Posterior vena cava (tissue), 2 donors: ENCODE measurements at regions not wholly inside any gene's neighbourhood (a gene's known extent, or its start where the extent isn't known, plus 50 kb on each side); places are given as distances from the start of the nearest gene placed in this dataset.
"Not testable (repeated sequence)": the region's sequence is repeated elsewhere in the genome, so short reads cannot be mapped to it uniquely, and the experiment has no call there.

ENCODE experiments used
- DNase-seq: peaks from one replicate; pipeline ENCODE4 v3.0.0-alpha.2; 2020; ENCODE audit warnings: low spot score
- intact Hi-C, 2 donors: fragments of 100-400 bp; cut with DNase I; formaldehyde crosslinking; loops; one replicate each; pipeline versions ENCODE4 v1.14.1 to v1.14.2; 2022 to 2023
- donor health status: DM: yes; HTN: yes; CAD: no.
- donor health status: DM: yes; HTN: yes; CAD: no.

GRCh38 chr5:33115467-33115866, 325.3 kb upstream of the TARS1 start:
- intact Hi-C loops: no loop called here
- DNase-seq: no peak

- intact Hi-C loops: no loop called here
- no peak for DNase-seq
Measured at GRCh38 chr5:33118761-33119415, 321.9 kb upstream of the TARS1 start.

- intact Hi-C loops: no loop called here
- DNase-seq: no peak
Measured at GRCh38 chr5:33120671-33121070, 320.1 kb upstream of the TARS1 start.

DNA sequence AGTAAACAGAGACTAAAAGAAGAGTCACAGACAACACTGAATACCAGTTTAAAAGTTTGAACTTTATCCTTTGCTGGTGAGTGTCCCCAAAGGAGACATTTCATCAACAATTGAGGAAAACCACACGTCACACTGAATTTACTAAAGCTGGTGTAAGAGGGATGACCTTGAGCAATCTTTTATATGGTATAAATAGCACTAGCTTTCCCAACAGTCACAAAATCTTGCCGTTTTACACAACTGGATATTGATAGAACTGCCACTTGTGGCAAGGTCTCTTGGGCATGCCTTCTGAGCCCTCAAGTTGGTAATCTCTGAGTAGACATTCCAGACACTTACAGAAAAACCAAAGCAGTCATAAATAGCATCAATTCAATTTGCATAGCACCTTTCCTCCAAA, 311.5 kb upstream of the TARS1 start:
- intact Hi-C loops: no loop called here
- DNase-seq: no peak

DNA sequence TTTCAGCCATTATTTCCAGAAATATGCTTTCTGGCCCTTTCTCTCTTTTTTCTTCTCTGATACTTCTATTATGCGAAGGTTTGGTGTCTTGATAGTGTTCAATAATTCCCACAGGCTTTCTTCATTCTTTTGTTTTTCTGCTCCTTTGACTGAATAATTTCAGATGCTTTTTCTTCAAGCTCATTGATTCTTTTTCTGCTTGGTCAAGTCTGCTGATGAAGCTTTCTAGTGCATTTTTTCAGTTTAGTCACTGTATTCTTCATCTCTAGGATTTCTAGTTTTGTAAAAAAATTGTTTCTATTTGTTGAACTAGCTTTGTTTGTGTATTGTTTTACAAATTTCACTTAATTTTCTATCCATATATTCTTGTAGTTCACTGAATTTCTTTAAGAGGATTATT, 304.0 kb upstream of the TARS1 start:
- intact Hi-C loops: no loop called here
- no peak for DNase-seq

GRCh38 chr5:33138145-33138544, 302.6 kb upstream of the TARS1 start:
- DNase-seq, intact Hi-C loops: not testable (repeated sequence)

DNA sequence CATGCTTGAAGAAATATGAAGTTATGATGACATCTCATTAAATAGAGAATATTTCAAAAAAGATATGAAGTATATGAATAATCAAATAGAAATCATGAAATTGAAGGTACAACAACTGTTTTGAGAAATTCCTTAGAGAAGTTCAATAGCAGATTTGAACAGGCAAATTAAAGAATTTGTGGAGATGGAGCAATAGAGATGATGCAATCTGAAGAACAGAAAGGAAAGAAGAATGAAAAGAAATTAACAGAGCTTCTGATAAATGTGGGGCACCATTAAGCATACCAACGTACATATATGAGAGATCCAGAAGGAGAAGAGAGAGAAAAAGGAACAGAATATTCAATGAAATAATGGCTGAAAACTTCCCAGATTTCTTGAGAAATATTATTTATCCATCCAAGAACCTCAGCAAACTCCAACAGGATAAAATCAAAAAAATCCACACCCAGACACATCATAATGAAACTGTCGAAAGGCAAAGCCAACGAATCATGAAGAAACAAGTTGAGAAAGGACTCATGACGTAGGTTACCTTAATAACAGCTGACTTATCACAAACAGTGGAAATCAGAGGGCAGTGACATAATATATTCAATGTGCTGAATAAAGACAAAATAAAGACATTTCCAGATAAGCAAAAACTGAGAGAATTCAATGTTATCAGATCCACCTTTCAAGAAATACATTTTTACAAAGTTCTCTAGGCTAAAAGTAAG, 297.2 kb upstream of the TARS1 start:
- DNase-seq: no peak
- intact Hi-C loops: no loop called here

- intact Hi-C loops: no loop called here
- no peak for DNase-seq
Measured at GRCh38 chr5:33146881-33147280, 293.9 kb upstream of the TARS1 start.

DNA sequence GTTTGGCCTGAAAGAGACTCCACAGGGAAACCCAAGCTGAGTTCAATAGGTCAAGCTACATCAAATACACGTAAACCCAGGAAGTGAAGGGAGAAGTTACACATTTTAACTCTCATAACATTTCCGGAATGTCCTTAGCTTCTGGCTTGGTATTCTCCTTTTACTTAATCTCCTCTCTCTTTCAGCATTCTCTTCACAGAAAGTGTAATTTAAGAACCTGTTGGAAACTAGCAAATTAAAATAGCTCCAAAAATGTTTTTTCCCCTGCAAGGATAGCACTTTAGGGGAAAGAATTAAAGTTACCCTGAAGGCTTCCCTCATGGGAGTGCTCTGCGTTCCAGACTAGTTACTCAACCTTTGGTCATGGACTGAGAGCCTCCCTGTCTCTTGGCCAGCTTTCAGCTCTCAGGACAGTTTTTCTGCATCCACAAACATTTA, 292.7 kb upstream of the TARS1 start:
- DNase-seq: no peak
- intact Hi-C loops: no loop called here

- intact Hi-C loops: no loop called here
Measured at GRCh38 chr5:33153372-33153771, 287.4 kb upstream of the TARS1 start.

GRCh38 chr5:33153831-33154230, 286.9 kb upstream of the TARS1 start:
- DNase-seq: no peak
- intact Hi-C loops: no loop called here

More at GRCh38 chr5:33153372-33153771, 287.4 kb upstream of the TARS1 start:
- no peak for DNase-seq

DNA sequence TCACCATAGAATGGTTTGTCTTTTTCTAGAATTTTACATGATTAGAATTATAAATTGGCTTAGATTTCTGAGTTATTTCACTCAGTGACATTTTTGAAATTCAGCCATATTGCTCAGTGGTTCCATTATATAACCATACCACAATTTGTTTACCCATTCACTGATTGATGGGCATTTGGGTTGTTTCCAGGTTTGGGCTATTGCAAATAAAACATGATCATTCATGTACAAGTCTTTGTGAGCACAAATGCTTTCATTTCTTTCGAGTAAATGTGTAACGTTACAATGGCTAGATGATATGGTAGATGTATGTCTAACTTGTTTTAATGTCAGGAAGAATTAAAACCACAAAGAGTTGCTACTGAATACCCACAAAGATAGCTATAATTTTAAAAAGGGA, 279.9 kb upstream of the TARS1 start:
- intact Hi-C loops: no loop called here
- DNase-seq: no peak

DNA sequence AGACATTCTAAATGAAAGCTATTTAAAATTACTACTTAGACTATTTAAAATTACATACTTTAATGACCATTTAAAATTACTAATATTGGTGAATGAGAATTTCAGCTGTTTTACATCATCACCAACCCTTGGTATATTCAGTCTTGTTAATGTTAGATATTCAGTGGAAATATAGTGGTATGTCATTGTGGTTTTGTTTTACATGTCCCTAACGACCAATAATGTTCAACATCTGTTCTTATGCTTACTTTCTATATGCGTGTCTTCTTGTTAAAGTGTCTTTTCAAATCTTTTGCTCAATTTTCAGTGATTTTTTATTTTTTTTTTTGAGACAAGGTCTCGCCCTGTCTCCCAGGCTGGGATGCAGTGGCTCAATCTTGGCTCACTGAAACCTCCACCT, 279.3 kb upstream of the TARS1 start:
- DNase-seq: no peak
- intact Hi-C loops: no loop called here

DNA sequence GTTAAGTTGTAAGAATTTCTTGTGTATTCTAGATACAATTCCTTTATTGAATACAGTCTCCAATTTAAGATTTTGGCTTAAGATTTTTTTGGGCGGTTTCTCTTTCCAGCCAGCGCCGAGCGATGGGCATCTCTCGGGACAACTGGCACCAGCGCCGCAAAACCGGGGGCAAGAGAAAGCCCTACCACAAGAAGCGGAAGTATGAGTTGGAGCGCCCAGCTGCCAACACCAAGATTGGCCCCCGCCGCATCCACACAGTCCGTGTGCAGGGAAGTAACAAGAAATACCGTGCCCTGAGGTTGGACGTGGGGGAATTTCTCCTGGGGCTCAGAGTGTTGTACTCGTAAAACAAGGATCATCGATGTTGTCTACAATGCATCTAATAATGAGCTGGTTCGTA, 278.7 kb upstream of the TARS1 start:
- intact Hi-C loops: no loop called here
- no peak for DNase-seq

DNA sequence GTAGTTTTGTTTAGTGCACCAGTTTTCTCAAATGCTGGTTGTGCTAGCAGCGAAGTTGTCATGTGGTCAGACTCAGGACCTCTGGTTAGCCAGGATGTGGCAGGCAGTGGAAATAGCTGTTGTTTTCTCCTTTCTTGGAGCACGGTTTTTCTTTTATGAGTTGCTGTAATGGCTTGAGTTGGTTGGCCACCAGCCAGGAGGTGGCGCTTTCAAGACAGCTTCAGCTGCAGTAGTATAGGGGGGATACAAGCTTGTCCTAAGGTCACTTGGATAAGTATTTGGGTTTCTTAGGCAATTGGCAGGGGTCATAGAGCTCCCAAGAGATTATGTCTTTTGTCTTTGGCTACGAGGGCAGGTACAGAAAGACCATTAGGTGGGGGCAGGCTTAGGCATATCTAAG, 274.2 kb upstream of the TARS1 start:
- intact Hi-C loops: no loop called here

DNA sequence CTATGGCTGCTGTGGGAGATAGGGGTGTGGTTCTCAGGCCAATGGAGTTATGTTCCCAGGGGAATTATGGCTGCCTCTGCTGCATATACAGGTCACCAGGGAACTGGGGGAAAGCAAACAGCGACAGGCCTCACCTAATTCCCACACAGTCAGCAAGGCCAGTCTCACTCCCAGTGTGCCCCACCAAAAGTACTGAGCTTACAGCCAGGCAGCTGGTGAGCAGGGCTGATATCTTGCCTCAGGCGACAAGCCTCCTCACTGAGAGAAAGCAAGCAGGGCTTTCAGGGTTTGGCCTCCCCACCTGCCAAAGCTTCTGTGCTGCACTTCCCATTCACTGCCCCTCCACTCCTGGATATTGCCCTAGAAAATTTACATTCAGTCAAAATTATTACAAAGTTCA, 273.8 kb upstream of the TARS1 start:
- intact Hi-C loops: no loop called here
- no peak for DNase-seq

More for the DNA sequence above, 274.2 kb upstream of the TARS1 start:
- DNase-seq: no peak

DNA sequence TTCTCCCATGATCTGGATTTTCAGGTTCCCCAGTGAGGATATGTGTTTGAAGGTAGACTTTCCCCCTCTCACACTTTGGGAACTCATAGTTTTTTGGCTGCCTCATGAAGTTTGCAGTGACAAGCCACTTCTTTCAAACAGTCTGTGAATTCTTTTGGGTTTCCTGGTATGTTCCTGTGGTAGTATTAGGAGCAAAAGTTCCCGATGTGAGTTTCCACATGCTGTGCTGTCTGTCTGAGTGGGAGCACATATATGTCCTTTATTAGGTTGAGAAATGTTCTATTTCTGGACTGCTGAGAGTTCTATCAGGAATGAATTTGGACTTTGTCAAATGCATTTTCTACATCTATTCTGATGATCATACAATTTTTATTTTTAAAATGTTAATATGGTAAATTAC, 273.2 kb upstream of the TARS1 start:
- DNase-seq: no peak
- intact Hi-C loops: no loop called here

- no peak for DNase-seq
- intact Hi-C loops: no loop called here
Measured at GRCh38 chr5:33170411-33170810, 270.4 kb upstream of the TARS1 start.

GRCh38 chr5:33174383-33174782, 266.4 kb upstream of the TARS1 start:
- no peak for DNase-seq
- intact Hi-C loops: no loop called here

- intact Hi-C loops: no loop called here
- no peak for DNase-seq
Measured at GRCh38 chr5:33179301-33179700, 261.5 kb upstream of the TARS1 start.

GRCh38 chr5:33180900-33181299, 259.9 kb upstream of the TARS1 start:
- intact Hi-C loops: no loop called here
- DNase-seq: no peak
